Glomerular visceral epithelial cell (primary cell): ENCODE measurements at regions not wholly inside any gene's neighbourhood (a gene's known extent, or its start where the extent isn't known, plus 50 kb on each side); places are given as distances from the start of the nearest gene placed in this dataset.
"Not testable (repeated sequence)": the region's sequence is repeated elsewhere in the genome, so short reads cannot be mapped to it uniquely, and the experiment has no call there.

Experiments
- DNase-seq: peaks from one replicate; pipeline ENCODE4 v3.0.0-alpha.2; 2016; ENCODE audit errors: extremely low spot score

DNA sequence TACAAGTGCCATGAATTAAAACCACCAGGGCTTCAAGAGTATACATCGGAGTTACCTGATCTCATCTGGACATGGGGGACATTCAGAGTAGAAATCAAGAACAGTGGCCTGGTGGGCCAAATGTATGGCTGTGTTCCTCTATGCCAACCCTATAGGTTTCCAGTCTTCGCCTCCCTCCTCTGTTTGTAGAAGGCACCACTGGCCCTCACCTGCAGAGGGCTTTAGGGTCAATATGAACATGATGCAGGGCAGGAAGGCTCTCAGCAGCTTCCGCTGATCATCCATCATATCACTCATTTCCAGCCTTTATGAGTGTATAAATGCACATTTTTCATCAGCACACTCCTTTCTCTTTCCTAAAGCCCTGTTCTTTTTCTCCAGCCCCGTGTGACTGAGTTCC is 555.5 kb upstream of the BRINP1 start:
- no peak for DNase-seq

DNA sequence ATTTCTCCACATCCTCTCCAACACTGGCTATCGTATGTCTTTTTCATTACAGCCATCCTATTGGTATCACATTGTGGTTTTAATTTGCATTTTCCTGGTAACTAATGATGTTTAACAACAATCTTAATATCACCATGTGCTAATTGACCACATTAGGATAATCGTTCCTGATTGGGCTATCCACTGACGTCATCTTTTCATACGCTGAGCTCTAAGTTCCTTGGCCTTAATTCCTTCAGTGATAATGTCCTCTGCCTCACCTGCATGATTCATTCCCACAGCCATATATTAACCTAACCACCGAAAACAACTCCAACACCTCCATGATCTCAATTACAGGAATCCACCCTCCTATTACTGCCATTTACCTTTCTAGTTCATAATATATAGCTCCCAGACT is 547.9 kb upstream of the BRINP1 start:
- DNase-seq = no peak

DNA sequence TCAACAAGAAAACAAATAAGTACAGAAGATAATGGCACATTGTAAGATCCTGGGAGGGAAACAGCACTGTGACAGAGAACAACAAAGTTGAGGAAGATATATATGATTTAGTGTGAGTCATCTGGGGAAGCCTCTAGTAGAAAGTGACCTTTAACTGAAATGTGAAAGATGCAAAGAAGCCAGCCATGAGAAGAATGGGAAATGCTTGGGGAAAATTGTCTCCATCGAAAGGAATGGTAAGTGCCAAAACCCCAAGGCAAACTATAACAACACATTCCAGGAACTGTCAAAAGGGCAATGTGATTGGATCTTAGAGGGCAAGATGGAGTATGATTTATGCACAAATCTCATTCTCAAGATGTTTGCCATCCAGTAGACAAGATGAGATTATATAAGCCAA is 537.8 kb upstream of the BRINP1 start:
- no peak for DNase-seq

DNA sequence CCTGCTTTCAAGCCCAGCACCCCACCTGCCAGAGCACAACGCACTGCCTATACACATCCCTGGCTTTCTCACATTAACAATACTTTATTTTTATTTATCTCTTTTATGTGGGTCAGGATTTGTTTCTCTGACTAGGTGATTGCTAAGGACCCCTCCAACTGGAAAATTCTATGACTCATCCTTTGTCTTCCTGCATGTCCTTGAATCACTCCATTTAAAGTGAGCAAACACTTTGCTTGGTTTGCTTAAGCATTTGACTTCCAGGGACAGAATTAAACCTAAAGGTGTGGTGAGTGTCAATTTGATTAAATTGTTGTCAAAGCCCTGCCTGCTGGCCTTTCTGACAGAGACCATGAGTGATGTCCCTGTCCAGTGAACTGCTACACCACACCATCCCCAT is 536.5 kb upstream of the BRINP1 start:
- no peak for DNase-seq

DNA sequence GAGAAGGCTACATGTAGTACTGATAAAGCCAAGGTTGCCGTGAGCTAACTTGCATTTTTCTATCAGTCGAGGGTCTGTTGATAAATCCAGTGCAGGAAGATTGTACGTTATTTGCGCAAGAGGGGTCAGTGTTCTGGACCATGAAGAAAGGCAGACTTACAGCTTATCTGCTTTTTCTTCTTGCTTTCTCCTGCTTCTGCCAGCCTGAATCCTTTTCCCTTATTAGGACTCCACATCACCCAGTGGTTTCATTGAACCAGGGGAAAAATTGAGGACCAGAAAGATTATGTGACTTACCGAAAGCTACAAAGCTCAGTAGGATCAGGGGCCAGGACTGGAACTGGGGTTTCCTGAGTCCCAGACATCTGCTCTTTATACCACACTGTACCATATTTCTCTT is 534.6 kb upstream of the BRINP1 start:
- DNase-seq = no peak

DNA sequence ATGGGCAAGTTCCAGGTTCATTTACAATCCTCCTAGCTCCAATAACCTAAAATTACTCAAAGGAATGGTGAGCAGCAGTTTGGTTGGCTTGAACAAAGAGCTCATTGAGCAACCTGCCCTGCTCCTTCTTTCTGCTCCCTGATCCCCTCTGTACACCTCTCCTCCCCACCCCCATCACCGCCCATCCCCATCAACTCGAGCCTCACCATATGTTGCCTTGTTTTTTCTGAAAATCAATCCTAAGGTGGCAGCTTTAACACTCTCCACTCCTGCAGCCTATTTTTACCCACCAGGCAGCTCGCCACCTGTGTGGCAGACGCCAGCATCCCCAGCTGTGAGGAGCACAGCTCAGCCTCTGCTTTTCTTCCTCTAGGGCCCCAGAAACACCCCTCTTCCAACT is 533.4 kb upstream of the BRINP1 start:
- no peak for DNase-seq

DNA sequence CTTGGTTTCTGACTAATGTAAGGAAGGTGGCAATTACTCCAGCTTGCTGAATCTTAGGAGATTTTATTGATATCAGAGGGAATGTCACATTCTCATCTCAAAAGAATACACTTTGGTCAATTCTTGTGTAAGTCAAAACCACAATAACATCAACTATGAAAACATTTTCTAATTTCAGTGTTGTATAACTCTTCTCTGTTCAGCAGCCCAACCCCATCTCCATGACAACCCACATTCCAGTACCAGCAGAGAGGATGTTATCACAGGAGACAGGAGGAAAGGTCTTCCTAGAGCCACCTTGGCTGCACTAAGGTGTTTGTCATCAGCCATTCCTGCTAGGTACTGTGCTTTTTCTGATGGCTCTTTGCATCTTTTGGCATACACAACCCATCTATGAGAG is 529.1 kb upstream of the BRINP1 start:
- DNase-seq = no peak

DNA sequence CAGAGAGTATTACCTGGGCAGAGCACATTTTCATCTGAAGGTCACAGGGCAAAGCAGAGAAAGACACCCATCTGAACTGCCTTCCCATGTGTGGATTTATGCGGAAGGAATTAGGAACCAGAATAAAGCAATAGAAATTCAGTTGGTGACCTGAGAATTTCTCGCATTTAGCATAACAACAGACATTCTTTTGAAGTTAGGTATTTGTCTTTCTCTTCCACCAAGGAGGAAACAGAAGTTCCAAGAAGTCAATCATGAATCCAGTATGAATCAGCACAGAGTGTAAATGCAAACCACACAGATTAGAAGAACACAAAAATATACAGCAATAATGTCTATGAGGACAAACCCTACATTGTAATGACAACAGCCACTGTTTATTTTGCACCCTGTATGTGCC is 515.2 kb upstream of the BRINP1 start:
- DNase-seq = no peak

DNA sequence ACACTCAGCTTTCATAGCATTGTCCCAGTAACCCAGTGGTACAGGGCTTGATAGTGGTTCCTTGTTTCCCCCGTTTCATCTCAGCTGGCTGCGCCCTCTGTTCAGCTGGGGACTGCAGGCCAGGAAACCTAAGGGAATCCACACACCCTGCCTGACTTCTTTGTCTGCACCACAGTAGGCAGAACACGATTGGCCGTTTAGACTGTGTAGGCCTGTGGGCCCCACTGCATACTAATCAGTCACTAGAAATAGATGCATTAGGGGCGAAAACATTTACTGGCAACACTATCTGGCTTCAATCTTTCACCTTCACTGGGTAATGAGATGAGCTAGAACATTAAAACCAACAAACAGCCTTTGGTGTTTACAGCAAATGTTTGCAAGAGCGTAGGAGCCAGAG is 512.7 kb upstream of the BRINP1 start:
- DNase-seq = no peak

DNA sequence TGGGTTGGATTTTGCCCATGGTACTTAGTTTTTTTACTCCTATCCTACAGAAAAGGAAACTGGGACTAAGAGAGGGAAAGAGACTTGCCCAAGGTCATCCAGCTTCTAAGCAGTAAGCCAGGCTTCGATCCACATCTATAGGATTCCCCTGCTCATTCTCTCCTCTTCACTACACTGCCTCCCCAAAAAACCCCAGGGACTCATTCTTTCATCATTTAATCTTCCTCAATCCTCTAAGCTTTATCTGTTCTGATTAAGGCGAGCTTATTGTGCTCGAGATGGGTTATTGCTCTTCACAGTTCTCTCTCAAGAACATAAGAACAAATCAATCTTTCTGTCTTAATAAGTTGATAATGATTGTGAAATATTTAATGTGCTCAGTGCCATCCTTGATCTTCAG is 511.1 kb upstream of the BRINP1 start:
- no peak for DNase-seq

DNA sequence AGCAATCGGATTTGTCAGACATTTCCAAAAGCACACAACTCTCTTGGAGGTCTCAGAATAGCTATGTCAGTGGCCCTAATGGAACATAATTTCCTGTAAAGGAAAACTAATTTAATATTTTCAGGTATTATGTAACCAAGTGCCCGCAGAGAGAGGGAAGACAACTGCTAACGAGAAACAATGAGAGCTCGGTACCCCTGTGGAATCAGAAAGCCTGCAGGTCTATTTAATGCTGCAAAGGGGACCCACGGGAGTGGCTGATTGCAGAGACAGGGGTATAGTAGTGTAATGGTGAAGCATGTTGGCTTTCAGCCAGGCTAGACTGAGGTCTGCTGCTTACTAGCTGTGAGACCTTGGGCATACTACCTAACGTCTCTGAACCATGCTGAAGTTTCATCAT is 508.1 kb upstream of the BRINP1 start:
- DNase-seq = no peak

DNA sequence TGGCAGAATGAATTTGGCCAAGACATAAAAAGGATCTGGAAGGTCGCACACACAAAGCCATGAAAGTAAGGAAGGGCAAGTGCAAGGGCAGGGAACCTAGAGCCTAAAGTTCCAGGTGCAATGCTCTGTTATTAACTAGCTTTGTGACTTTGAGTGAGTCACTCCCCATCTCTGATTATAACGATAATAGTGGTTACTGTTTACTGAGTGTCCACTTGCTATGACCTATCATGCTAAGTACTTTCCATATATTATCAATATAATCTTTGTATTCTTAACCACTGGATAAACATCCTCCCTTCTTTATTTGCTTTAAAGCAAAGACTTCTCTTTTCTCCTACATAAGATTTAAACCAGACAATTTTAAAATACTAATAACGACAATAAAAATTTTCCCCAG is 504.6 kb upstream of the BRINP1 start:
- no peak for DNase-seq

DNA sequence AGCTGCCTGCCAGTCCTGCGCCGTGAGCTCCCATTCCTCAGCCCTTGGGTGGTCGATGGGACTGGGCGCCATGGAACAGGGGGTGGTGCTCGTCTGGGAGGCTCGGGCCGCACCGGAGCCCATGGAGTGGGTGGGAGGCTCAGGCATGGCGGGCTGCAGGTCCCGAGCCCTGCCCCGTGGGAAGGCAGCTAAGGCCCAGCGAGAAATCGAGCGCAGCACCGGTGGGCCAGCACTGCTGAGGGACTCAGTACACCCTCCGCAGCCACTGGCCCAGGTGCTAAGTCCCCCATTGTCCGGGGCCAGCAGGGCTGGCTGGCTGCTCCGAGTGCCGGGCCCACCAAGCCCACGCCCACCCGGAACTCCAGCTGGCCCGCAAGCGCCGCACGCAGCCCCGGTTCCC is 501.0 kb upstream of the BRINP1 start:
- not testable (repeated sequence) for DNase-seq

DNA sequence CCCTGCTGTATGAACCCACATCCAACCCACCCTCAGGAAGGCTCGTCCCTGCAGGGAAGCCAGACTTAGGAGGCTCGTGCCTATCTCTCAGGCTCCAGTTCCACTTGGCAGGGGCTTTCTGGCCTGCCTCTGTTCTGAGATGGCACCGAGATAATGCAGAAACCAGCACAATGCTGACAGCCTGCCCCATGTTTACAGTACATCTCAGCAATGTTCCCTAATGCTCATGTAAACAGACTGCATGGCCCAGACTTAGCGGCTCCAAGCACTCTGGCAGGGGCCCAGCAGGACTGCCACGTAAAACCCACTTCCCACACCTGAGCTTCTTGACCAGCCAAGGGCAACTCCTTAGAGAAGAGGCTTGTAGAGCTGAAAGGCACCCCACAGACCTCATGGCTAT is 499.5 kb upstream of the BRINP1 start:
- DNase-seq = no peak

DNA sequence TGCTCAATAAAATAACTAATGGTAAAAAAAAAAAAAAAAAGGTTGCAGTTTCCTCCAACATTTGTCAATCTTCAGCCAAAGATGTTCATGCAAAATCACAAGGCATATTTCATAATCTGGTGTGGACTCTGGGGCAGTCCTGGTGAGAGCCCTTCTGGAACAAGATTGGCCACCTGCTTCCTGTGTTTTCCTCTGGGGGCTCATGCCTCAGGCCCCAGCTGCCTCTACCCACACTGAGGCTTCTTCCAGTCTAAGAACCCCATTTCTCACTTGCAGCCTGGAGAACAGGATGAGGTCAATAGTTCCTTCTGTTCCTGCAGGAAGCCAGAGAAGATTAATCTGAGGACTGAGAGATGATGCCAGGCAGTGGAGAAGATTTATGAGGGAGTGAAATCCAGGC is 492.6 kb upstream of the BRINP1 start:
- no peak for DNase-seq

DNA sequence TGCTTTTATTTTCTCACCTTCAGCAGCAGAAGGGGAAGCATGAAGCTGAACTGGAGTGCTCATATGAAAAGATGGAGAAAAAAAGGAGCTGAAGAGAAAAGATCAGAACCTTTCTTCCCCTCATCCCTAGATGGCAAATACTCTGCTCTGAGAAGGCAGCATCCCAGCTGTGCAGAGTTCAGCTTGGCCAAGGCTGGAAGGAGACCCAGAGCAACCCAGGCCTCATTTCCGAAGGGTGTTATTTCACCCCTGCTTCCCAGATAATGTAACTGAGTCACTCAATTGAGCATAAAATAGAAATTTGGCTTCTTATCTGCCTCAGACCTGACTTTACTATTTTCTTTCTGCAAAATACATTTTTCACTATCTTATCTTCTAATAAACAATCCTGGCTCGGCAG is 489.9 kb upstream of the BRINP1 start:
- no peak for DNase-seq

DNA sequence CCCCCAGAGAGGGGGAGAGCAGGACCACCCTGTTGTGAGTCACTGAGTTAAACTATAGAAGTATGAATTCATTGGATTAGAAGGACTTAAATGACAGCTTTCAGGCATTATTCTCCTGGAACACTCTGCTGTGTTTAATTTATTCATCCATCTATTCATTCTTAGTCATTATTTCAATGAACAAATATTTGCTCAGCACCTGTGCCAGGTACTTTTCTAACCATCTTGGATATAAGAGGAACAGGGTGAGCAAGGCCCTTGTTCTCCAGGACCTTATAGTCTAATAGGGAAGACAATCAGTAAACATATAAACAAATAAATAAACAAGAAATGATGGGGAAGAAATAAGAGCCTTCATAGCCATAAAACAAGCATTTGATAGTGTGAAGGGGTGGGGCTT is 483.9 kb upstream of the BRINP1 start:
- no peak for DNase-seq

DNA sequence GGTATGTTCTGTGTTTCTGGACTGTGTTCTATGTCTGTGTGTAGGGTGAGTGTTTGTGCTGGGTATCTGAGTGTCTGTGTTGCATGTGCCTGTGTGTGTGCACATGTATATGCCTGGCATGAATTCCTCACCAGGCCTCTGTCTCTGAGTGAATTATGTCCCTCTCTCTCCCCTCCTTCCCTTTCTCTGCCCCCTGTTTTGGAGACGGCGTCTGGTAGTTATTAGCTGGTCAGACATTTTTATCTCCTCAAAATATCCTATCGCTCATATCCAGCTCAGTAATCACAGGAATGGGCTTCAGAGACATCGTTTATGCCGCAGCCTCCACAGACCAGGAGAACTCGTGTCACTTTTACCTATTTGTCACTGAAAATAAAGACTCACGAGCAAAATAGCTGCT is 483.2 kb upstream of the BRINP1 start:
- DNase-seq = no peak

DNA sequence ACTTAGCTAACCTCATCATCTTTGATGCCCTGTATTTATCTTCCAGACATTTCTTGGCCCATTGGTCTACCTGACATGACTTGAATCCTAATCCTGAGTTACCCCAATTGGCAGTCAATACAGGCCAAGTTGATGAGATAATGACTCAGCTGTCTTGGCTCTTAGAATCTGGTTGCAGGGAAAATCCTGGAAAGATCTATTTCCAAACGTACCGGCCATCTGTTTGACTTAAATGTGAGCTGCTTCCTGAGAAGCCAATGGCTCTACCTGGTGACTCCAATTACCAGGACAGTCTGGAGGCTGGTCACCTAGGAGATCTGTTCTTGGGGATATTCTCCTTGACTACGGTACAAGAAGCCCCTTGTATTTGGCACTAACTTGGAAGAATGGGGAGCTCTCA is 475.2 kb upstream of the BRINP1 start:
- no peak for DNase-seq

DNA sequence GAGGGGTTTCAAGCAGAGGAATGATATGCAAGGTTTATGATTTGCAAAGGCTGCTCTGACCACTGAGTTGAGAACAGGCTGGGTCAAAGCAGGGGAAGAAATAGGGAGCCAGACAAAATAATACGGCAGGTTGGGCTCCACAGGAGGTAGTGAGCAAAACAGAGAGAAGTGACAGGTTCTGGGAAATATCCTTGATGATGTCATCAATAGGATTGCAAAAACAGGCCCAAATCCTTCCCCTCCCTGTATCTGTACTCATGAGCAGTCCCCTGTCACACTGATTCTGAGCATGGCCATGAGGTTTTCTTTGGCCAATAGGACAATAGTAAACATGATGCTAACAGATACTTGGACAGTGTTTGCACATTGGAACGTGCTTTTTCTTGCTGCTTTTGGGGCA is 471.8 kb upstream of the BRINP1 start:
- DNase-seq = no peak

DNA sequence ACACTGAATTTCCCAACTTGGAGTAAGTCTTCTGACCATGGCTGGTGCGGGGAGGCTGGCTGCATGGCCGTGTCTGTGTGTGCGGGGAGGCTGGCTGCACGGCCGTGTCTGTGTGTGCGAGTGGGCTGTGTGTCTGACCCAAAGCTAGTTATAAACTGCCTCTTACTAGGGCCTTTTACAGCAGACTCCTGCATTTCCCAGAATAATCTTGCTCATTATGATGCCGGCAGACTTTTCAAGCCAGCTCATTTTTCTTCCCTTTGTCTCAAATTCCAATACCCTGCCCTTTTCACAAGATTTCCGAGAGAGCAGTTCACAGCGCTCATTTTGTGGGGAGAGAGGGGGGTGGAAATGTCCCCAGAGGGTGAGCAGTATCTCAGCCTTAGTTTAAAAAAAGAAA is 470.7 kb upstream of the BRINP1 start:
- no peak for DNase-seq

DNA sequence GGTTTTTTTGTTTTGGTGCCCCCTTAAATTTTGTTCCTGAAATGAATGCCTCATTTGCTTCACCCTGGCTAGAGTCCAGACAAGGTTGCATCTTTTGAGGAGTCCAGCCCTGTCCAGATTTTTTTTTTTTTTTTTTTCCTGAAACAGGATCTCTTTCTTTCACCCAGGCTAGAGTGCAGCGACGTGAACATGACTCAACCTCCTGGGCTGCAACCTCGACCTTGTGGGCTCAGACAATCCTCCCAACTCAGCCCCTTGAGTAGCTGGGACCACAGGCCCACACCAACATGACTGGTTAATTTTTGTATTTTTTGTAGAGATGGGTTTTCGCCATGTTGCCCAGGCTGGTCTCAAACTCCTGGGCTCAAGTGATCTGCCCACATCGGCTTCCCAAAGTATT is 469.0 kb upstream of the BRINP1 start:
- no peak for DNase-seq

DNA sequence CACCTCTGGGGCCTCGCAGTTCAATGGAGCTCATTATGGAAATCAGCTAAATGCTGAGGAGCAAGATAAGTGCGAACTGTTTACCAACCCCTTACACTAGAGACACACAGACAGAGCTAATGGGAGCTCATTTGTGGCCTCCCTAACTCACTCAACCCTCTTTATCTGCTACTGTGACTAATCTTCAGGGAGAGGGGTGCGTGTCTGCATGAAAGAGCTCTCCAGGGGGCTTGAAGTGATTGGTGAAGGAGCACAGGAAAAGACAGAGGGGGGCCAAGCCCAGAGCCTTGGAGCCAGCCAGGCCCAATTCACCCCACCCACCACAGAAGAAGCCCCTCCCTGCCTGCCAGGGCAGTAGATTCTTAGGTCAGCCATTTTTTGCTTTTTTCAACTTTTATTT is 466.8 kb upstream of the BRINP1 start:
- no peak for DNase-seq

DNA sequence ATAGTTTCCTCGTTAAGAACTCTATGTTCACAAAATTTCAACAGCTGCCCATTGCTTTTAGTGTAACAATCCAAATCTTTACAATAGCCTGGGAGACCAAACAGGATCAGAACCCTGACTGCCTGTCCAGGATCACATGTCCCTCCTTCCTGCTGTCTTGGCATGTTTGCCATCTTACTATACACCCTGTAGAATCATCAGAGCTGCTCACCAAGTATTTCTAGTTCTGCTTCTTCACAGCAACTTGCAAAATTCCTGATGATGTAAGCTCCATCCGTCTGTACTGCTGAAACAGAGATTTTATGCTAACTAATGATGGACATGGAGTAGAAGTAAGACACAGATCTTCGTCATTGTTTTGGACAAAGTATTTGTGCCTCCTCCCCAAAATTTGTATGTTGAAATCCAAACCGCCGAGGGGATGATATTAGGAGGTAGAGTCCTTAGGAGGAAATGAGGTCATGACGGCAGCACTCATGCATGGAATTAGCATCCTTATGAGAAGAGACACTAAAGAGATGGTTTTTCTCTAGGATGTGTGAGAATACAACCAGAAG is 464.9 kb upstream of the BRINP1 start:
- no peak for DNase-seq

DNA sequence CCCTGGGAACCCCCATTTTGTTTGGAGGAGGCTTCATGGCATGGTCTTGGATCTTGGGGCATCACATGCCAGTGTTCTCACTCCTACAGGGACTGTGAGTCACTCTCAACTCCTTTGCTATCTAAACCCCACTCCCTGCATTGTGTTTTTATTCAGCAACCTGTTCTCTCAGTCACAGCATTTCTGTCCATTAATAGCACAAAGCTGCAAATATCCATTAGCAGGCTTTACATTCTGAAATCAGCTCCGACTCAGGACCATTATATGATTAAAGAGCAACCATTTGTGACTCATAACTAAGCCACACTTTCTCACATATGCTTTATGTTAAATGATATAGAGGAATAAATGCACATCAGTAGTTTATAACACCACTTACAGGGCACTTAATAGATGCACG is 462.1 kb upstream of the BRINP1 start:
- no peak for DNase-seq
